ENCODE measurements at regions not wholly inside any gene's neighbourhood (a gene's known extent, or its start where the extent isn't known, plus 50 kb on each side); places are given as distances from the start of the nearest gene placed in this dataset.

DNA sequence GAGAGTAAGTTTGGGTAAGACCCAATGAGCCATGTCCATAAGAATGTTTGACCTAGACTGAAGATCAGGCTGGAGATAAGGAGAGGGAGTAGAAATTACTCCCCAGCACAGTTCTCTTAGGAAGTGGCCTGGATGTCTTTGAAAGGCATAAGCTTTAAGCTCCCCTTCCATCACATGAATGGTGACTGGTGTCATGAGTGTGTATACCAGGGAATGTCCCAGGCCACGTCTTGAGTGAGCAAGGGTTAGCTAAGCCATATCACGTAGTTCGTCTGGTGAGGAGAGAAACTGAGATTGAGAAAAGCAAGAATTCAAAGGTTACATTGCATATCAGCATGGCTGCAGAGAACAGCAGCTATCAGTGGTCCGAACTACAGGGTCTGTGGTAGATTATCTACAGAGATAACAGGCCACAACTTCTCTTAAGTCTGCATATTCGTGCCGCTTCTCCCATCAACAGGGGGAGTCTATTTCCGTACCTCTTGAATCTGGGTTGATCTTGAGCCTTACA is 60.1 kb upstream of the BMP2 start:
- intact Hi-C loops (cut with DNase I): no loop called here
- DNase-seq (ENCODE audit: extremely low spot score in 2 of 2): no peak
- no peaks in the 10 kb centered on the region for H3K36me3 ChIP-seq
- no peak for TF ChIP-seq POLR2A (IDR thresholded peaks at IDR 0.05)
- TF ChIP-seq, protein P1, sequence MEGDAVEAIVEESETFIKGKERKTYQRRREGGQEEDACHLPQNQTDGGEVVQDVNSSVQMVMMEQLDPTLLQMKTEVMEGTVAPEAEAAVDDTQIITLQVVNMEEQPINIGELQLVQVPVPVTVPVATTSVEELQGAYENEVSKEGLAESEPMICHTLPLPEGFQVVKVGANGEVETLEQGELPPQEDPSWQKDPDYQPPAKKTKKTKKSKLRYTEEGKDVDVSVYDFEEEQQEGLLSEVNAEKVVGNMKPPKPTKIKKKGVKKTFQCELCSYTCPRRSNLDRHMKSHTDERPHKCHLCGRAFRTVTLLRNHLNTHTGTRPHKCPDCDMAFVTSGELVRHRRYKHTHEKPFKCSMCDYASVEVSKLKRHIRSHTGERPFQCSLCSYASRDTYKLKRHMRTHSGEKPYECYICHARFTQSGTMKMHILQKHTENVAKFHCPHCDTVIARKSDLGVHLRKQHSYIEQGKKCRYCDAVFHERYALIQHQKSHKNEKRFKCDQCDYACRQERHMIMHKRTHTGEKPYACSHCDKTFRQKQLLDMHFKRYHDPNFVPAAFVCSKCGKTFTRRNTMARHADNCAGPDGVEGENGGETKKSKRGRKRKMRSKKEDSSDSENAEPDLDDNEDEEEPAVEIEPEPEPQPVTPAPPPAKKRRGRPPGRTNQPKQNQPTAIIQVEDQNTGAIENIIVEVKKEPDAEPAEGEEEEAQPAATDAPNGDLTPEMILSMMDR (IDR thresholded peaks at IDR 0.05): no peak
- TF ChIP-seq POLR2AphosphoS5 (IDR thresholded peaks at IDR 0.05; ENCODE audit: insufficient read depth in 1 of 2, low read depth in 1 of 2): no peak
- no peaks in the 10 kb centered on the region for H3K9me3 ChIP-seq
- H3K27me3 ChIP-seq: no peaks in the 10 kb centered on the region
- peaks cover 20% of the 10 kb centered on the region for H3K4me1 ChIP-seq
- no peak overlapping the region for H3K4me3 ChIP-seq
- no peak overlapping the region for H3K27ac ChIP-seq

DNA sequence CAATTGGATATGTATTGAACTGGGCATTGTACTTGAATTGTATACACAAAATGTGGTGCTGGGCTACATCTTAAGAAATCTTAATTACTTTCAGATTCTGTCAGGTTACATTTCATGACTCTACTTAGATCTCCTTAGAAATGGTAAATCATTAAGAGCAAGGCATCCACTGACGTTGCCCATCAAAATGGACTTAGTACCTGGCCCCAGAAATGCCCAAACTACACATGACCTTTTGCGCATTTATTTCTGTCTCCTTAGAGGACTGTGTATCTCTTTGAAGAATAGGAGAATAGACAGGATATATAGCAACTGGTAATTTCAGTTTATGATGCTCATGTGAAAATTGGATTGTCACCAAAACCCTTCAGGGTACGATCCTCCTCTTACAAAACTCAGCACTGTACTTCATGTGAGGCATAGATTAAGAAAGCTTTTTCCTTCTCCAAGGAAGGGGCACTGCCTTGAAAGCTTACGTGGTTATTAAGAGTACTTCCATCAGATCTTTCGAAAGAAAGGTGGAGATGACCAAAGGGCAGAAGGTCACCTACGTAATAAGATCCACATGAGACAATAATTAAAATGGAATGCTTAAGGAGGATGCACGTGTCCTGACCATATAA is 61.4 kb upstream of the BMP2 start:
- H3K27ac ChIP-seq: no peak overlapping the region
- intact Hi-C loops (cut with DNase I): no loop called here

DNA sequence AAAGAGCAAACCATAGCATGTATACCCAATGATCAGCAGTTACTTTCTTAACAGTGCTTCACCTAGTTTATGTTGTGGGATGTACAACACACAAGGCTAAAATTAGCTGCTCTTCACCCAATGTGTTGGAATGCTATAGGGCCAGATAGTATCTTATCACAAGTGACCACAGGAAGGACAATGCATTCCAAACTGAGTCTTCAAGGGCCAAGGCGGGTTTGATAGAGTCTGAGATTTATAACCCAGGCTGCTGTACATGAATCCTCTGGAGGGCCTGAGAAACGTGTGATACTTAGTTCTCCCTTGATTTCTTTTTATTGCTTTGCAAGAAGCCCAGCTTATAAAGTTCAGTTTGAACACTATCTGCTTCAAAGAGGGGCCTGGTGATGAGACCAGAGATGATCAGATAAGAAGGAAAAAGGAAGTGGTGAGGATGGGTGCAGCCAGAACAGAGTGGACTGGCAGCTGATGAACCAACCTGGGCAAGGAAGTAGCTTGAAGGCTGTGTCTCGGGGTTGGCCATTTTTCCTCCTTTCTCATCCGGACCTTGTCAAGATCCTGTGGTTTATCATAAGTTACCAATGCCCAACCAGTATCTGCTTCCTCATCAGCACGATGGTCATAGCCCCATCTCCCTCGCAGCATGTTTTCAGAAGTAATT is 62.2 kb upstream of the BMP2 start:
- H3K4me3 ChIP-seq: no peak overlapping the region
- H3K4me1 ChIP-seq: peaks cover 20% of the 10 kb centered on the region
- TF ChIP-seq, protein P1 (IDR thresholded peaks at IDR 0.05): no peak
- TF ChIP-seq POLR2A (IDR thresholded peaks at IDR 0.05) (no peak), POLR2AphosphoS5 (IDR thresholded peaks at IDR 0.05; ENCODE audit: insufficient read depth in 1 of 2, low read depth in 1 of 2) (no peak)
- DNase-seq (ENCODE audit: extremely low spot score in 2 of 2): no peak
- H3K27ac ChIP-seq: peak overlapping the region; percentile 62
- intact Hi-C loops (cut with DNase I): no loop called here
- no peaks in the 10 kb centered on the region for H3K36me3 ChIP-seq
- no peaks in the 10 kb centered on the region for H3K27me3 ChIP-seq
- no peaks in the 10 kb centered on the region for H3K9me3 ChIP-seq

More for the DNA sequence above, 61.4 kb upstream of the BMP2 start:
- no peak for DNase-seq (ENCODE audit: extremely low spot score in 2 of 2)
- no peaks in the 10 kb centered on the region for H3K36me3 ChIP-seq
- H3K4me1 ChIP-seq: peaks cover 20% of the 10 kb centered on the region
- no peaks in the 10 kb centered on the region for H3K27me3 ChIP-seq
- no peaks in the 10 kb centered on the region for H3K9me3 ChIP-seq
- TF ChIP-seq, protein P1 (IDR thresholded peaks at IDR 0.05): no peak
- TF ChIP-seq POLR2A (IDR thresholded peaks at IDR 0.05) (no peak), POLR2AphosphoS5 (IDR thresholded peaks at IDR 0.05; ENCODE audit: insufficient read depth in 1 of 2, low read depth in 1 of 2) (no peak)
- H3K4me3 ChIP-seq: no peak overlapping the region

DNA sequence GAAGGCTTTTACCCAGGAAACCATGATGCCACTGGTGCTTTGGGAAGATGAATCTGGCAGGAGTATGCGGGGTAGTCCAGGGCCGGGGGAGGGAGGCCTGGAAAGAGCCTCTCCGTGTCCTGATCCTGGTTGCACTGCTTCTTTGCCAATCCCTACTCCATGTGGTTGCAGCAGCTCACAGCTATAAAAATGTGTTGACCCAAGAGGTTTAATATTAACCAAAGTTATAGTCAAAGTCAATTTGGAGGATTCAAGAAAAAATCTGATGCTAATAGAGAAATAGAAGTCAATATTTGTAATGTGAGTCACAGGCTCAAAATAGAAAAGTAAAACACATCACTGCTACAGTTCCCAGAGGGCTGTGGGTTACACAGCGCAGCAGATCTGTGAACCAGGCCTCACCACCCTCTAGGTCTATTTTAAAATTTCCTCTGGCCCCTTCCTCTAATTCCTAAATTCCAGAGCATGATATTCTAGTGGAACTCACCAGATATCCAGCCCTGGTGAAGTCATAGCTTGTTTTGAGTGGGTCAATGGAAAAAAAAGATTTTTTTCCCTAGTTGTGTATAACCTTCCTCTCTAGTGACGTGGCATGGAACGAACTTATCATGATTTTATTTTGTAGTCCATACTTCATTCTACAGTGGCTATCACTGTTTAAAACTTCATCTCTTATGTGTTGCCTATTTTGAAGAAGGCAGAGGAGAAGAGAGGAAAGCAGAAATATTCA is 63.2 kb upstream of the BMP2 start:
- no peak for TF ChIP-seq POLR2A (IDR thresholded peaks at IDR 0.05)
- TF ChIP-seq POLR2AphosphoS5 (IDR thresholded peaks at IDR 0.05; ENCODE audit: insufficient read depth in 1 of 2, low read depth in 1 of 2): no peak
- TF ChIP-seq, protein P1 (IDR thresholded peaks at IDR 0.05): no peak
- Histone ChIP-seq H3K9me3 (no peaks in the 10 kb centered on the region), H3K27ac (peak overlapping the region; percentile 62), H3K4me1 (peaks cover 20% of the 10 kb centered on the region), H3K27me3 (no peaks in the 10 kb centered on the region), H3K4me3 (no peak overlapping the region), H3K36me3 (no peaks in the 10 kb centered on the region)
- DNase-seq (ENCODE audit: extremely low spot score in 2 of 2): no peak
- intact Hi-C loops (cut with DNase I): no loop called here

All from vagina (tissue), 2 donors.